ENCODE measurements at regions not wholly inside any gene's neighbourhood (a gene's known extent, or its start where the extent isn't known, plus 50 kb on each side); places are given as distances from the start of the nearest gene placed in this dataset.

DNA sequence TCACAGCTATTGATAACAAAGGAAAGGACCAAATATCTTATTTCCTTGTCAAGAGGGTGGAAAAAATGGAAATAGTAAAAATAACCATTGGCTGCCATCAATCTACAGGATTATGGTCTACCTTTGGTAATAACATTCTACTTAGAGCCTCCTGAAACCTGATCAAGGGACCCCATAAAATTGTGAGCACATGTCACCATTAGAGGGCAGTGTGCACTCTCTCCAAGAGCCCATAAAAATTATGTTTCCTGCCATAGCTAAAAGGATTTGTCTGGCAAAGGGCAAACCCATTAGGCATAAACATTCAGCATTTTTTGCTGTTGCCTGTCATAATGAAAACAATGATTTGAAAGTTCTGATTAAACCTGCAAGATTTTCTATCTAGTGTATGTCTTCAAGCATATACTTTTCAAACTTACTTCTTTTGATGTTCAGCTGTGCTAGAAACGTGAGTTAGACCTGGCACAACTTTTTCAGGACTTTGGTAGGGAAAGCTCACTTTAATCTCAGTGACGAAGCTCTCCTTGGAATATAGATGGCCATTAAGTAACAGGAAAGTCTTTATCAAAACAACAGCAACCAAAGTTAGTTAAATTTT, 120.7 kb upstream of the ZFP64 start:
- Histone ChIP-seq H3K27ac (ENCODE audit: low read depth, low read length, poor library complexity, severe bottlenecking) (no peak overlapping the region), H3K4me3 (ENCODE audit: low read depth, low read length, poor library complexity, severe bottlenecking) (no peak overlapping the region), H3K4me2 (ENCODE audit: low read length) (no peak overlapping the region), H3K9me3 (ENCODE audit: low read length) (no peaks in the 10 kb centered on the region), H2AFZ (ENCODE audit: low read length) (no peak overlapping the region), H3K79me2 (ENCODE audit: insufficient read depth, low read depth, low read length) (no peaks in the 10 kb centered on the region), H3K4me1 (ENCODE audit: insufficient read depth, low read length, poor library complexity, severe bottlenecking) (no peaks in the 10 kb centered on the region), H4K20me1 (ENCODE audit: insufficient read depth, low read length) (no peaks in the 10 kb centered on the region), H3K36me3 (ENCODE audit: insufficient read depth, low read length) (no peaks in the 10 kb centered on the region), H3K9me2 (ENCODE audit: insufficient read depth, low read length) (no peaks in the 10 kb centered on the region)
- POLR2A ChIA-PET, result interaction anchor here (0.6 to 0.8 kb wide), 2 partner anchors 17 to 1128 kb away, joined by 3 read pairs; no protein-coding TSS in a partner anchor
- intact Hi-C loops (cut with micrococcal nuclease; ENCODE audit: unreplicated experiment), result loop anchor here (2.0 to 5.0 kb wide), 2 partner anchors 65 to 905 kb away; no protein-coding TSS in a partner anchor
- TF ChIP-seq, protein P1, sequence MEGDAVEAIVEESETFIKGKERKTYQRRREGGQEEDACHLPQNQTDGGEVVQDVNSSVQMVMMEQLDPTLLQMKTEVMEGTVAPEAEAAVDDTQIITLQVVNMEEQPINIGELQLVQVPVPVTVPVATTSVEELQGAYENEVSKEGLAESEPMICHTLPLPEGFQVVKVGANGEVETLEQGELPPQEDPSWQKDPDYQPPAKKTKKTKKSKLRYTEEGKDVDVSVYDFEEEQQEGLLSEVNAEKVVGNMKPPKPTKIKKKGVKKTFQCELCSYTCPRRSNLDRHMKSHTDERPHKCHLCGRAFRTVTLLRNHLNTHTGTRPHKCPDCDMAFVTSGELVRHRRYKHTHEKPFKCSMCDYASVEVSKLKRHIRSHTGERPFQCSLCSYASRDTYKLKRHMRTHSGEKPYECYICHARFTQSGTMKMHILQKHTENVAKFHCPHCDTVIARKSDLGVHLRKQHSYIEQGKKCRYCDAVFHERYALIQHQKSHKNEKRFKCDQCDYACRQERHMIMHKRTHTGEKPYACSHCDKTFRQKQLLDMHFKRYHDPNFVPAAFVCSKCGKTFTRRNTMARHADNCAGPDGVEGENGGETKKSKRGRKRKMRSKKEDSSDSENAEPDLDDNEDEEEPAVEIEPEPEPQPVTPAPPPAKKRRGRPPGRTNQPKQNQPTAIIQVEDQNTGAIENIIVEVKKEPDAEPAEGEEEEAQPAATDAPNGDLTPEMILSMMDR (conservative IDR thresholded peaks at IDR 0.05; ENCODE audit: low read length), result peak; percentile 92
- no peak for TF ChIP-seq EZH2phosphoT487 (IDR thresholded peaks at IDR 0.05; ENCODE audit: borderline replicate concordance, low read depth, low read length)
- BruUV-seq (replicated peaks), result no TSS peak
- peak; percentile 69 for DNase-seq (ENCODE audit: low spot score)
- CTCF ChIA-PET (ENCODE audit: unreplicated experiment), result no interaction called here

DNA sequence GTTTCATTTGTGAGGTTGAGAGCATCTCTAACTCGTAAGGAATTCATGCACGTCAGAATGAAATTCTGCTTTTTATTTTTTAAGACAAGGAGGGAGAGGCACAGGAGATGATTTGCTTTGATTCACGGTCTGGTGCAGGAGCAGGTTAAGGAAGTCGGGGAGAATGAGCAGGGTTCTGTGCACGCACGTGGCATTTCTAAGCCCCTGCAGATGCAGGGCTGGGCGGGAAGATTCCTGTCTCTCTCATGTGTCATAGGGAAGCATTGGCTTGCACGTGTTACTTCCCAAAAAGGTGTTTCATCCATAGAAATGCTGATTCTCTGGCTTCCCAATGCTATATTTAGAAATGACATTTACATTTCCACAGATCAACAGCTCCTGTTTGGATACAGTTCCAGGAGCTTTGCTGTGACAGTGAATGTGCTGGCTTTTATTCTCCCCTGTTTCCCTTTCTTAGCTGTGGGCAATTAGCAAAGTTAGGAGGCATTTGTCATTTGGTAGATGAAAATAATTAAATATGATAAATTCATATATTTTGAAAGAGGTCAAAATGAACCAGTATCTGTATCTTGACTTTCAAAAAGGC, 119.7 kb upstream of the ZFP64 start:
- BruUV-seq (replicated peaks), result no TSS peak
- no peak overlapping the region for H3K4me2 ChIP-seq (ENCODE audit: low read length)
- no peaks in the 10 kb centered on the region for H3K9me2 ChIP-seq (ENCODE audit: insufficient read depth, low read length)
- ChIA-PET CTCF (ENCODE audit: unreplicated experiment) (no interaction called here), POLR2A (interaction anchor here (0.6 to 0.8 kb wide), 2 partner anchors 16 to 1129 kb away, joined by 3 read pairs; no protein-coding TSS in a partner anchor)
- no peaks in the 10 kb centered on the region for H3K4me1 ChIP-seq (ENCODE audit: insufficient read depth, low read length, poor library complexity, severe bottlenecking)
- DNase-seq (ENCODE audit: low spot score), result no peak
- H2AFZ ChIP-seq (ENCODE audit: low read length), result no peak overlapping the region
- H3K4me3 ChIP-seq (ENCODE audit: low read depth, low read length, poor library complexity, severe bottlenecking), result no peak overlapping the region
- TF ChIP-seq, protein P1 (conservative IDR thresholded peaks at IDR 0.05; ENCODE audit: low read length), result no peak
- no peak for TF ChIP-seq EZH2phosphoT487 (IDR thresholded peaks at IDR 0.05; ENCODE audit: borderline replicate concordance, low read depth, low read length)
- no peaks in the 10 kb centered on the region for H3K36me3 ChIP-seq (ENCODE audit: insufficient read depth, low read length)
- no peaks in the 10 kb centered on the region for H3K9me3 ChIP-seq (ENCODE audit: low read length)
- no peaks in the 10 kb centered on the region for H3K79me2 ChIP-seq (ENCODE audit: insufficient read depth, low read depth, low read length)
- H3K27ac ChIP-seq (ENCODE audit: low read depth, low read length, poor library complexity, severe bottlenecking), result no peak overlapping the region
- intact Hi-C loops (cut with micrococcal nuclease; ENCODE audit: unreplicated experiment), result loop anchor here (5.0 kb wide), 1 partner anchor 66 kb away; no protein-coding TSS in a partner anchor
- no peaks in the 10 kb centered on the region for H4K20me1 ChIP-seq (ENCODE audit: insufficient read depth, low read length)

DNA sequence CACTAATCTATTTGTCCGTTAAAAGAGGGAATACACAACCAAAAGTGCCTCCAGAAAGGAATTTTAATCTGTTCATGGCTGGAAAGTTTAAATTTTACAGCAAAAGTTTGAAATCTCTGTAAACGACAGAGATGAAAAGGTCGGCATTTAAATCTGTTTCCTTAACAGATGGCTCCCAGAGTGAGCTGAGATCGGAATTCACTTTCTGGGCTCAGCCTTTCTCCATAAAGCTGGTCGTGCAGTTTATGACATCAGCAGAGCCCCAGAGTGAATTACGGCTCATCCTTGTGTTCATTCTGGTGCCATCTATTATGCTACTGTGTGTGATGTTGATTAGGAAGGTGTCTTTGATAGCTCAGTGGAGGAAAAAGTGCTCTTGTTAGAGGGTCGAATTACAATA, 117.6 kb upstream of the ZFP64 start:
- Histone ChIP-seq H2AFZ (ENCODE audit: low read length) (no peak overlapping the region), H3K79me2 (ENCODE audit: insufficient read depth, low read depth, low read length) (no peaks in the 10 kb centered on the region), H3K4me1 (ENCODE audit: insufficient read depth, low read length, poor library complexity, severe bottlenecking) (no peaks in the 10 kb centered on the region), H3K36me3 (ENCODE audit: insufficient read depth, low read length) (no peaks in the 10 kb centered on the region), H3K27ac (ENCODE audit: low read depth, low read length, poor library complexity, severe bottlenecking) (no peak overlapping the region), H4K20me1 (ENCODE audit: insufficient read depth, low read length) (no peaks in the 10 kb centered on the region), H3K9me3 (ENCODE audit: low read length) (no peaks in the 10 kb centered on the region), H3K9me2 (ENCODE audit: insufficient read depth, low read length) (no peaks in the 10 kb centered on the region), H3K4me2 (ENCODE audit: low read length) (no peak overlapping the region), H3K4me3 (ENCODE audit: low read depth, low read length, poor library complexity, severe bottlenecking) (no peak overlapping the region)
- ChIA-PET POLR2A (interaction anchor here (0.6 kb wide), 1 partner anchor 1245 kb away, joined by 3 read pairs; no protein-coding TSS in a partner anchor), CTCF (ENCODE audit: unreplicated experiment) (no interaction called here)
- no peak for DNase-seq (ENCODE audit: low spot score)
- TF ChIP-seq, protein P1 (conservative IDR thresholded peaks at IDR 0.05; ENCODE audit: low read length), result no peak
- TF ChIP-seq EZH2phosphoT487 (IDR thresholded peaks at IDR 0.05; ENCODE audit: borderline replicate concordance, low read depth, low read length), result no peak
- intact Hi-C loops (cut with micrococcal nuclease; ENCODE audit: unreplicated experiment), result no loop called here
- BruUV-seq (replicated peaks), result no TSS peak
